Activated CD8-positive, alpha-beta T cell treated with anti-CD3 and anti-CD28 coated beads, Interleukin-2, amount 10 ng/mL, durations not matched to agents 7 days and 5 days (primary cell): ENCODE measurements at regions not wholly inside any gene's neighbourhood (a gene's known extent, or its start where the extent isn't known, plus 50 kb on each side); places are given as distances from the start of the nearest gene placed in this dataset.
"Not testable (repeated sequence)": the region's sequence is repeated elsewhere in the genome, so short reads cannot be mapped to it uniquely, and the experiment has no call there.

ENCODE experiments used
- ATAC-seq: fragments of 150-1000 bp; cut with Tn5 transposase; one replicate; pipeline ENCODE4 v1.10.0; 2021; ENCODE audit warnings: moderate library complexity
- CTCF ChIA-PET: fragments of 350-600 bp; sonication (Branson Sonifier 250); formaldehyde crosslinking; loops from one replicate; lab custom pipeline; 2021; ENCODE audit warnings: antibody characterized with exemption; lab: Charles Lee
- POLR2A ChIA-PET: fragments of 350-600 bp; sonication (Branson Sonifier 250); formaldehyde crosslinking; loops from one replicate; lab custom pipeline; 2021; ENCODE audit warnings: antibody characterized with exemption; lab: Charles Lee
- DNase-seq: peaks from one replicate; pipeline ENCODE4 v3.0.0-alpha.2; 2020
- H3K27ac Mint-ChIP-seq: one replicate; pipeline ENCODE4 v1.8.0; 2021; ENCODE audit warnings: mild to moderate bottlenecking, mixed read lengths
- H3K27me3 Mint-ChIP-seq: one replicate; pipeline ENCODE4 v1.8.0; 2021; ENCODE audit warnings: low read depth, mixed read lengths
- H3K36me3 Mint-ChIP-seq: one replicate; pipeline ENCODE4 v1.8.0; 2021; ENCODE audit warnings: low read depth, mixed read lengths
- H3K4me1 Mint-ChIP-seq: one replicate; pipeline ENCODE4 v1.8.0; 2021; ENCODE audit warnings: low read depth, mixed read lengths
- H3K4me3 Mint-ChIP-seq: one replicate; pipeline ENCODE4 v1.8.0; 2021; ENCODE audit warnings: mild to moderate bottlenecking, mixed read lengths
- H3K9me3 Mint-ChIP-seq: one replicate; pipeline ENCODE4 v1.8.0; 2022; ENCODE audit warnings: mixed read lengths; ENCODE audit not compliant: insufficient read depth

DNA sequence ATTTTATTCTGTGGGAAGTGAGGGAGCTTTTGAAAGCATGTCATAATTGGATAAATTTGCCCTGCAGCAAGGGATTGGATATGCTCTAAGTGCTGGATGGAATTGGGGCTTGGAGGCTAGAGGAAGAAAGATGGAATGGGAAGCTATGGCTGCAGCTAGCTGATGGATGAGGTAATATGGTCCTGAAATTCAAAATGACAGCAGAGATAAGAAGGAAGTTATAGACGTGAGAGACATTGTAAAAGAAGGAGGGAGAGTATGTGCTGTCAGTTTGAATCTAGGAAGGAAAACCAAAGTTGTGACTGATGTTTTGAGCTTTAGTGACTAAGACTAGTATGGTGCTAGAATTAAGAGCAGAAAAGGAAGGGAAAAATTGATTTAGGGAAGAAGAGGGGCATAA is 299.9 kb upstream of the SPAG17 start:
- Mint-ChIP-seq H3K4me1 (no peaks in the 10 kb centered on the region), H3K27ac (no peak overlapping the region), H3K27me3 (no peaks in the 10 kb centered on the region), H3K4me3 (no peak overlapping the region), H3K9me3 (peaks cover 18% of the 10 kb centered on the region), H3K36me3 (no peaks in the 10 kb centered on the region)
- ATAC-seq (no peak), DNase-seq (no peak)
- POLR2A ChIA-PET = no interaction called here
- CTCF ChIA-PET = no interaction called here

DNA sequence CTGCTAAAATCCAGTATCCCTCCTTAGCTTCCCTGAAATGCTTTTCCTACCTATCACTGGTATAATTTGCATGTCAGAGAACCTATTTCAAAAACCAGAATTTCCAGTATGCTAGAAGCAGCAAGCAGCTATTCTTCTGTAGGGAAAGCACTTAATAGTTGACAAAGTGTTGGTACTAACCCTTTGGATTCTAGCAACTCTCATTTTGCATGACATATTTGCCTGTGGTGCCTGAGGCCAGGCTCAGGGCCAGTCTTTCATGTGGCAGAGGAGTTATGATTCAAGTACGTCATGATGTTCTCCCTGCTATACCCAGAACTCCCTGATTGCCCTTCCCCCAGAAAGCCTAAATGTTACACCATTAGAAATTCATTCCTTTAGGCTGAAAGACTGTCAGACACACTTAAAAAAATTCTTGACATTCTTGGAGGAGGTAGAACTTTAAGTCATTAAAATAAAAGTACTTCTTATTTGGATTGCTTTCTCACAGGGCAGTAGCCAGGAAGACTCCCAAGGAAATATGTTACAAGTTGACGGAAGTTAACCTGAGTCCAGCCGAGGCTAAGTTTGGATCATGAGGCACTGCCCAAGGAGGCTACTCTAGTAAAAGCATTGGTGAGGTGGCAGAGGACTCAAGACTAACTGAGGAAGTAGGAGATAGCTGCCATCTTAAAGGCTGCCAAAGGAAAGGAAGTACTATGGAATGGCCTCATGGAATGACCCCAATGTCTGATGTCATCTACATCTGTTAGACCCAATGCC is 298.4 kb upstream of the SPAG17 start:
- no peaks in the 10 kb centered on the region for H3K4me1 Mint-ChIP-seq
- POLR2A ChIA-PET = no interaction called here

DNA sequence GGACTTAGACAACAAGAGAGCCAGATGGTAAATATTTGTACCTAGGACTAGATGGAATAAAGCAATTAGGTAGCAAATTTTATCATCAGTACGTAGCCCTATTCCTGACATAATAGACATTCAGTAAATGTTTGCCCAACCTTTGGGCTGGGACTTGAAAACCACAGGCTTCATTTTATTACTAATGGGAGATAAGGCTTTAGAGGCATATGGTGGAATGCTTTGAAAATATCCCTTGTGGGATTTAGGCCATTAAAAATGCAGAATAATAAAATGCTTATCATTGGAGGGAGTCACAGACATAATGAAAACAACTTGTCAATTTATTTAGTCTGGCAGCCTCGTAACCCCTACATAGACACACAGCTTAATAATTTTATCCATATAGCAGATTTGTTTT is 296.1 kb upstream of the SPAG17 start:
- no peak for ATAC-seq
- no peak for DNase-seq
- Mint-ChIP-seq H3K9me3 (peaks cover 18% of the 10 kb centered on the region), H3K36me3 (no peaks in the 10 kb centered on the region), H3K27ac (no peak overlapping the region), H3K4me3 (no peak overlapping the region), H3K4me1 (no peaks in the 10 kb centered on the region), H3K27me3 (no peaks in the 10 kb centered on the region)
- ChIA-PET CTCF (no interaction called here), POLR2A (no interaction called here)

More for the DNA sequence above, 298.4 kb upstream of the SPAG17 start:
- ATAC-seq (no peak), DNase-seq (no peak)
- Mint-ChIP-seq H3K36me3 (no peaks in the 10 kb centered on the region), H3K27ac (no peak overlapping the region), H3K4me3 (no peak overlapping the region), H3K9me3 (peaks cover 18% of the 10 kb centered on the region), H3K27me3 (no peaks in the 10 kb centered on the region)
- CTCF ChIA-PET = no interaction called here

DNA sequence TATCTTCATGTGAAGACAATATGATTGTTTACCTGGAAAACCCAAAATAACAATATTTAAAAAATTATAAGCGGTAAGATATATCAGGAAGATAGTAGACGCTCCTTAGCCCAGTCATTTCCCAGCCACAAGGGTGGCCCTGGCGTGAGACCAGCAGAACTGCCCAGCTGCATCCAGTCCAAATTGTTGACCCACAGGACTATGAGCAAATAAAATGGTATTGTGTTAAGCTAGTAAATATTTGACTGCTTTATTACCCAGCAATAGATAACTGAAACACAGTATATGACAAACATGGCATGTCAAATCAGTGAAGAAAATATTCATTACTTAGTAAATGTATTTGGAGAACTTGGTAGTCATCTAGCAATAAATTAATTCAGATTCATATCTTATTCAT is 294.3 kb upstream of the SPAG17 start:
- no peaks in the 10 kb centered on the region for H3K4me1 Mint-ChIP-seq
- no peaks in the 10 kb centered on the region for H3K27me3 Mint-ChIP-seq
- CTCF ChIA-PET = no interaction called here

DNA sequence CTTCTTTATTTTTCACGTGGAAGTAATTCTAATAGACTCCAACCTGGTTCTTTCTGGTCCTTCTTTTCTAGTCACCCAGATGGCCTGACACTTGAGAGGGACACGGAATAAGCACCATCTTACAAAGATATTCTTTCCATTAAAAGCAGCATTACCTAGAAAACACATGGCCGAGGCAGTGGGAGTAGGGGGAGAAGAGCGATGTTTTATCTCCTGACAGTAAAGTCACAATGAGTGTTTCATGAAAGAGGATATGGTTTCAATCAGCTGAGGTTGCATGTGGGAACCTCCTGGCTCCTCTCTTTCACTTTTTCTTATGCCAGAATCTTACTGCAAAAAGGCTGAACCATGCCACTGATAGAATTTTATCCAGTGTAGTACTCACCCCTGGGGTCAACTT is 288.8 kb upstream of the SPAG17 start:
- H3K27me3 Mint-ChIP-seq = no peaks in the 10 kb centered on the region
- no peaks in the 10 kb centered on the region for H3K9me3 Mint-ChIP-seq
- ChIA-PET CTCF (no interaction called here), POLR2A (no interaction called here)
- no peak overlapping the region for H3K27ac Mint-ChIP-seq
- DNase-seq (no peak), ATAC-seq (no peak)
- no peaks in the 10 kb centered on the region for H3K4me1 Mint-ChIP-seq
- H3K4me3 Mint-ChIP-seq = no peak overlapping the region
- H3K36me3 Mint-ChIP-seq = no peaks in the 10 kb centered on the region

More for the DNA sequence above, 294.3 kb upstream of the SPAG17 start:
- peaks cover 18% of the 10 kb centered on the region for H3K9me3 Mint-ChIP-seq
- ATAC-seq (no peak), DNase-seq (no peak)
- no peak overlapping the region for H3K27ac Mint-ChIP-seq
- H3K4me3 Mint-ChIP-seq = no peak overlapping the region
- POLR2A ChIA-PET = no interaction called here
- no peaks in the 10 kb centered on the region for H3K36me3 Mint-ChIP-seq

DNA sequence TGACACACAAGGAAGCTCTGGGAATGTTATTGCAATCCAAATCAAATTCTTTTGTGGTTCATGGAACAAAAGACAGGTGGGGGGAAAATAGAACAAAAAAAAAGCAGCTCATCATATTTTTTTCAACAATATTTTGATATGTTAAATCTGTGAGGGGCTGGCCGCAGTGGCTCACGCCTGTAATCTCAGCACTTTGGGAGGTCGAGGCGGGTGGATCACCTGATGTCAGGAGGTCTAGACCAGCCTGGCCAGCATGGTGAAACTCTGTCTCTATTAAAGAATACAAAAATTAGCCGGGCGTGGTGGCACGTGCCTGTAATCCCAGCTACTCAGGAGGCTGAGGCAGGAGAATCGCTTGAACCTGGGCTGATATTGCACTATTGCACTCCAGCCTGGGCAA is 279.4 kb upstream of the SPAG17 start:
- ATAC-seq, CTCF ChIA-PET, H3K4me1 Mint-ChIP-seq, H3K27ac Mint-ChIP-seq, H3K27me3 Mint-ChIP-seq, DNase-seq, H3K36me3 Mint-ChIP-seq, POLR2A ChIA-PET, H3K4me3 Mint-ChIP-seq: not testable (repeated sequence)
- peaks cover 17% of the 10 kb centered on the region for H3K9me3 Mint-ChIP-seq

DNA sequence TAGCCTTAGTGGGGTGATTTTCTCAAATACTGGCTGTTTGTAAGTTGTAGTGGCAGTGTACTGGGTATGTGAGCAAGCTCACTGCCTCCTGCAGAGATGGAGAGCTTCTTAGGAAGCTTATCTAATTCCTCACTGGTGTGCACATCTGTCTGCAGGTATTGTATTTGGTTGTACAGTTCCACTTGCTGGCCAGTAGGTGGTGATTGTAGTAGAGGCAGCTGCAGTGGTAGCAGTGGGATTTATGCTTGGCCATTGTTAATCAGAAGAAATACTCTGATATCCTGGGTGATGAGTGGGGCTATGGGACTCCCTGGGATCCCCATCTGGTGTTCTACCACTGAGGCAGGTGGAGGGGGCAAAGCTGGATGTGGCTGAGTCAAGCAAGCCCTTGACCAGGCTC is 276.1 kb upstream of the SPAG17 start:
- Mint-ChIP-seq H3K36me3 (no peaks in the 10 kb centered on the region), H3K27ac (no peak overlapping the region), H3K27me3 (no peaks in the 10 kb centered on the region), H3K9me3 (peaks cover 19% of the 10 kb centered on the region), H3K4me1 (no peaks in the 10 kb centered on the region), H3K4me3 (no peak overlapping the region)
- ATAC-seq (no peak), DNase-seq (no peak)
- POLR2A ChIA-PET = interaction anchor here (0.5 kb wide), 1 partner anchor 395 kb away, joined by 5 read pairs; no protein-coding TSS in a partner anchor
- CTCF ChIA-PET = no interaction called here

DNA sequence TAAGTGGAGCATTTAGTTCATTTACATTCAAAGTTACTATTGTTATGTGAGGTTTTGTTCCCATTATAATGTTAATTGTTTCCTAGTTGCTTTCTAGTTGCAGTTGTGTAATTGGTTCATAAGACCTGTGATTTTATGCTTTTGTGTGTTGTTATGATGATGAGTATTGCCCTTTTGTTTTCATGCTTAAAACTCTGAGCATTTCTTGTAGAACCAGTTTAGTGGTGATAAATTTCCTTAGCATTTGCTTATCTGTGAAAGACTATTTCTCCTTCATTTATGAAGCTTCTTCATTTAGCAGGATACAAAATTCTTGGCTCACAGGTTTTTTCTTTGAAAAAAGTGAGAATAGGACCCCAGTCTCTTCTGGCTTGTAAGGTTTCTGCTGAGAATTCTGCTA is 274.8 kb upstream of the SPAG17 start:
- Mint-ChIP-seq H3K27me3 (no peaks in the 10 kb centered on the region), H3K27ac (no peak overlapping the region), H3K9me3 (peaks cover 23% of the 10 kb centered on the region), H3K4me1 (no peaks in the 10 kb centered on the region), H3K4me3 (no peak overlapping the region), H3K36me3 (no peaks in the 10 kb centered on the region)
- DNase-seq = no peak
- ATAC-seq = no peak
- ChIA-PET POLR2A (no interaction called here), CTCF (no interaction called here)

DNA sequence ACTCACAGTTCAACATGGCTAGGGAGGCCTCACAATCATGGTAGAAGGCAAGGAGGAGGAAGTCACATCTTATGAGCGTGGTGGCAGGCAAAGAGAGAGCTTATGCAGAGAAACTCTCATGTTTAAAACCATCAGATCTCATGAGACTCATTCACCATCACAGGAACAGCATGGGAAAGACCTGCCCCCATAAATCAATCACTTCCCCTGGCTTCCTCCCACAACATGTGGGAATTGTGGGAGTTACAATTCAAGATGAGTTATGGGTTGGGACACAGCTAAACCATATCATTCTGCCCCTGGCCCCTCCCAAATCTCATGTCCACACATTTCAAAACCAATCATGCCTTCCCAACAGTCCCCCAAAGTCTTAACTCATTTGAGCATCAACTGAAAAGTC is 268.8 kb upstream of the SPAG17 start:
- H3K9me3 Mint-ChIP-seq, H3K4me1 Mint-ChIP-seq, CTCF ChIA-PET, ATAC-seq, H3K27me3 Mint-ChIP-seq, POLR2A ChIA-PET, H3K27ac Mint-ChIP-seq, DNase-seq, H3K36me3 Mint-ChIP-seq, H3K4me3 Mint-ChIP-seq: not testable (repeated sequence)

DNA sequence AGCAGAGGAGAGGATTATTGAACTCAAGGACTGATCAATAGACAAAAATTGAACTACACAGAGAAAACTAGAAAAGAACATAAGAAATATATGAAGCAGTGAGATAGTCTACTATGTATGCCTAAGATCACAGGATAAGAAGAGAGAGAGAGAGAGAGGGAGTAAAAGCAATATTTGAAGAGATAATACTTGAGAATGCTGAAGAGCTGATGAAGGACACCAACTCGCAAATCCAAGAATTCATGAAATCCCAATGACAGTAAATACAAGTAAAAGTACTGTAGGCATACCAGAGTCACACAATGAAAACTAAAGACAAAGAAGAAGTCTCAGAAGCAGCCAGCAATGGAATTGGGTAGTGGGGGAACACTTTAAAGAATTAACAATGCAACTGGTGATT is 260.1 kb upstream of the SPAG17 start:
- Mint-ChIP-seq H3K27ac (no peak overlapping the region), H3K36me3 (no peaks in the 10 kb centered on the region), H3K9me3 (no peaks in the 10 kb centered on the region), H3K27me3 (no peaks in the 10 kb centered on the region), H3K4me3 (no peak overlapping the region), H3K4me1 (no peaks in the 10 kb centered on the region)
- ChIA-PET POLR2A (no interaction called here), CTCF (no interaction called here)
- no peak for DNase-seq
- no peak for ATAC-seq

DNA sequence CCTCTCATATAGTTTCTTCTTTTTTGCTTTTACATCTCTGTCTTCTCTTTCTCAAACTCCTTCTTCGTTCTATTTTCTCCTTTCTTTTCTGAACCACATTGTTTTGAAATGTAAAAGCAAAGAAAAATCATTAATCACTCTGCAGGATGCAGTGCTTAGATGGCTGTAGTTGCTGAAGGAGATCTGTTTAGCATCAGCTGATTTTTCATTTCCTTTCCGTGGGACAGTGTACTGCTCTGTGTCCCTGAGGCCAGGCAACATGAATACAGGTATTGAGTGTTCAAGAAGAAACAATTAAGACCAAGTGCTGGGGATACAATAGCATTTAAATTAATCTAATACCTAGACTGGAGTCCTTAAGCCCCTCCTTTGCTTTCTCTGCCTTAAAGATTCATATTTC is 257.2 kb upstream of the SPAG17 start:
- no peaks in the 10 kb centered on the region for H3K4me1 Mint-ChIP-seq
- ChIA-PET POLR2A (no interaction called here), CTCF (interaction anchor here (0.5 kb wide), 1 partner anchor 10 kb away, joined by 3 read pairs; no protein-coding TSS in a partner anchor)
- DNase-seq (no peak), ATAC-seq (no peak)
- H3K9me3 Mint-ChIP-seq = no peaks in the 10 kb centered on the region
- H3K4me3 Mint-ChIP-seq = no peak overlapping the region
- no peaks in the 10 kb centered on the region for H3K36me3 Mint-ChIP-seq
- H3K27ac Mint-ChIP-seq = no peak overlapping the region
- H3K27me3 Mint-ChIP-seq = no peaks in the 10 kb centered on the region

DNA sequence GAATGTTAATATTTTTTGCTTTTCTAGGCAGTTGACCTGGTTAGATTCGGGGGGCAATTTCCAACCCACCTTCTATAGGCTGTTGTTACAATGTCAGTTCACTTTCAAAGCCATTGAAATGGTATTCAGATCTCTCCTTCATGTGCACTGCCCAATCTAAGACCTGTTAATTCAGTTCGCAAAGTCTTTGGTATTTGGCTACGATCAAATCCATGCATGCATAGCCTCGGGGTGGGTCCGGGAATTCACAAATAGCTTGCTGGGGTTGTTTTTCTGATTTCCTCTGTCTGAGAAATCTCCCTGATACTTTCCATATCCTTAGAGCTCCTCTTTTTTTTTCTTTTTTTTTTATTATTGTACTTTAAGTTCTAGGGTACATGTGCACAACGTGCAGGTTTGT is 252.6 kb upstream of the SPAG17 start:
- DNase-seq (no peak), ATAC-seq (no peak)
- no peak overlapping the region for H3K27ac Mint-ChIP-seq
- ChIA-PET CTCF (no interaction called here), POLR2A (no interaction called here)
- no peak overlapping the region for H3K4me3 Mint-ChIP-seq
- no peaks in the 10 kb centered on the region for H3K27me3 Mint-ChIP-seq
- no peaks in the 10 kb centered on the region for H3K36me3 Mint-ChIP-seq
- no peaks in the 10 kb centered on the region for H3K4me1 Mint-ChIP-seq
- H3K9me3 Mint-ChIP-seq = no peaks in the 10 kb centered on the region

DNA sequence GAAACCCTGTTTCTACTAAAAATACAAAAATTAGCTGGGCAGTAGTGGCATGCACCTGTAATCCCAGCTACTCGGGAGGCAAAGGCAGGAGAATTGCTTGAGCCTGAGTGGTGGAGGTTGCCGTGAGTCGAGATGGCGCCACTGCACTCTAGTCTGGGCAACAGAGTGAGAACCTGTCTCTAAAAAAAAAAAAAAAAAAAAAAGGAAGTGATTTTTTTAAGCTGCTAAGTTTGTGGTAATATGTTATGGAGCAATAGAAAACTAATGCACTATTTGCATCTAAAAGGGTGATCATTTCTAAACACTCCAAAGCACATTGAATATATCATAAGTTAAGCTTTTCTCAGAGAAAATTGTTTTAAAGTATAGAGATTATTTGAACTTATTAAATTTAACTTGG is 244.8 kb upstream of the SPAG17 start:
- Mint-ChIP-seq H3K4me3 (no peak overlapping the region), H3K27ac (no peak overlapping the region), H3K36me3 (no peaks in the 10 kb centered on the region), H3K9me3 (peaks cover 9% of the 10 kb centered on the region), H3K4me1 (no peaks in the 10 kb centered on the region), H3K27me3 (no peaks in the 10 kb centered on the region)
- POLR2A ChIA-PET = no interaction called here
- DNase-seq (no peak), ATAC-seq (no peak)
- CTCF ChIA-PET = no interaction called here
